NT2/D1 (cell line): ENCODE measurements at regions not wholly inside any gene's neighbourhood (a gene's known extent, or its start where the extent isn't known, plus 50 kb on each side); places are given as distances from the start of the nearest gene placed in this dataset.

ENCODE experiments used
- YY1 ChIP-seq: IDR thresholded peaks from 2 replicates; pipeline ENCODE4 v1.6.1; 2011; ENCODE audit not compliant: insufficient read length, insufficient read depth
- ZNF274 ChIP-seq: IDR thresholded peaks from 2 replicates; pipeline ENCODE4 v1.6.1; 2011; ENCODE audit warnings: mild to moderate bottlenecking, low read depth, low read length

GRCh38 chr12:85659754-85660530, 176.3 kb downstream of the RASSF9 start:
- no peak for TF ChIP-seq YY1
- no peak for TF ChIP-seq ZNF274
